Mesothelial cell of epicardium (in vitro differentiated cells): ENCODE measurements at regions not wholly inside any gene's neighbourhood (a gene's known extent, or its start where the extent isn't known, plus 50 kb on each side); places are given as distances from the start of the nearest gene placed in this dataset.

Experiments
- DNase-seq, 2 experiments: peaks; one replicate each; pipeline ENCODE4 v3.0.0; 2021; ENCODE audit warnings: low spot score in 2 of 2; ENCODE audit not compliant: unreplicated experiment in 2 of 2
- H3K27ac Mint-ChIP-seq: 2 replicates; pipeline ENCODE4 v1.8.0; 2021; ENCODE audit warnings: mixed read lengths
- H3K27me3 Mint-ChIP-seq: 2 replicates; pipeline ENCODE4 v1.8.0; 2021; ENCODE audit warnings: low read depth, mixed read lengths
- H3K36me3 Mint-ChIP-seq: 2 replicates; pipeline ENCODE4 v1.8.0; 2021; ENCODE audit warnings: mixed read lengths
- H3K4me1 Mint-ChIP-seq: 2 replicates; pipeline ENCODE4 v1.8.0; 2021; ENCODE audit warnings: mixed read lengths
- H3K4me3 Mint-ChIP-seq: 2 replicates; pipeline ENCODE4 v1.8.0; 2021; ENCODE audit warnings: mild to moderate bottlenecking, moderate library complexity, mixed read lengths
- H3K9me3 Mint-ChIP-seq: 2 replicates; pipeline ENCODE4 v1.8.0; 2021; ENCODE audit warnings: mixed read lengths
- CTCF ChIP-seq: fragments of 200-600 bp; sonication (generic); IDR thresholded peaks from one replicate; pipeline ENCODE4 v1.5.0; 2021; ENCODE audit warnings: antibody characterized with exemption; ENCODE audit not compliant: unreplicated experiment

GRCh38 chr15:39131609-39132008 lies 449.3 kb upstream of the THBS1 start:
- H3K9me3 Mint-ChIP-seq = no peaks in the 10 kb centered on the region
- TF ChIP-seq CTCF = no peak
- DNase-seq = no peak
- H3K27ac Mint-ChIP-seq = no peak overlapping the region
- peaks cover 18% of the 10 kb centered on the region for H3K4me1 Mint-ChIP-seq
- H3K36me3 Mint-ChIP-seq = no peaks in the 10 kb centered on the region
- H3K27me3 Mint-ChIP-seq = no peaks in the 10 kb centered on the region
- H3K4me3 Mint-ChIP-seq = no peak overlapping the region

- no peak overlapping the region for H3K4me3 Mint-ChIP-seq
- H3K27me3 Mint-ChIP-seq = no peaks in the 10 kb centered on the region
- H3K9me3 Mint-ChIP-seq = no peaks in the 10 kb centered on the region
- no peaks in the 10 kb centered on the region for H3K36me3 Mint-ChIP-seq
- H3K27ac Mint-ChIP-seq = no peak overlapping the region
- peaks cover 18% of the 10 kb centered on the region for H3K4me1 Mint-ChIP-seq
- DNase-seq = no peak
- TF ChIP-seq CTCF = no peak
Observed at GRCh38 chr15:39132070-39132469, 448.8 kb upstream of the THBS1 start.

GRCh38 chr15:39132954-39133600 lies 447.8 kb upstream of the THBS1 start:
- no peaks in the 10 kb centered on the region for H3K27me3 Mint-ChIP-seq
- H3K36me3 Mint-ChIP-seq = no peaks in the 10 kb centered on the region
- H3K9me3 Mint-ChIP-seq = no peaks in the 10 kb centered on the region
- no peak overlapping the region for H3K27ac Mint-ChIP-seq
- DNase-seq = no peak
- H3K4me1 Mint-ChIP-seq = peaks cover 9% of the 10 kb centered on the region
- TF ChIP-seq CTCF = no peak
- no peak overlapping the region for H3K4me3 Mint-ChIP-seq

GRCh38 chr15:39134282-39134681 lies 446.6 kb upstream of the THBS1 start:
- Mint-ChIP-seq H3K27me3 (no peaks in the 10 kb centered on the region), H3K4me1 (peaks cover 2% of the 10 kb centered on the region), H3K4me3 (no peak overlapping the region), H3K27ac (no peak overlapping the region), H3K36me3 (no peaks in the 10 kb centered on the region), H3K9me3 (no peaks in the 10 kb centered on the region)
- DNase-seq = no peak
- TF ChIP-seq CTCF = no peak

- Mint-ChIP-seq H3K27me3 (no peaks in the 10 kb centered on the region), H3K4me1 (peaks cover 6% of the 10 kb centered on the region)
Observed at GRCh38 chr15:39135989-39136388, 444.9 kb upstream of the THBS1 start.

More at GRCh38 chr15:39135989-39136388, 444.9 kb upstream of the THBS1 start:
- Mint-ChIP-seq H3K4me3 (no peak overlapping the region), H3K36me3 (no peaks in the 10 kb centered on the region), H3K9me3 (no peaks in the 10 kb centered on the region), H3K27ac (no peak overlapping the region)
- DNase-seq = no peak
- no peak for TF ChIP-seq CTCF
